HL-60 (cell line): ENCODE measurements at regions not wholly inside any gene's neighbourhood (a gene's known extent, or its start where the extent isn't known, plus 50 kb on each side); places are given as distances from the start of the nearest gene placed in this dataset.

Experiments
- CTCF ChIP-seq: IDR thresholded peaks from one replicate; pipeline ENCODE4 v1.5.1; 2011; ENCODE audit warnings: low read length, control low read depth, inconsistent platforms; ENCODE audit not compliant: insufficient read depth
- POLR2AphosphoS5 ChIP-seq: IDR thresholded peaks from 2 replicates; pipeline ENCODE4 v1.6.1; 2012; ENCODE audit warnings: low read depth

GRCh38 chr4:81528979-81529378, 57.3 kb upstream of the RASGEF1B start:
- TF ChIP-seq CTCF (no peak), POLR2AphosphoS5 (no peak)
